T-helper 2 cell (primary cell): ENCODE measurements at regions not wholly inside any gene's neighbourhood (a gene's known extent, or its start where the extent isn't known, plus 50 kb on each side); places are given as distances from the start of the nearest gene placed in this dataset.

Experiments
- DNase-seq, 5 experiments: peaks; one replicate each; pipeline versions ENCODE4 v3.0.0 to v3.0.0-alpha.2; 2012 to 2022

DNA sequence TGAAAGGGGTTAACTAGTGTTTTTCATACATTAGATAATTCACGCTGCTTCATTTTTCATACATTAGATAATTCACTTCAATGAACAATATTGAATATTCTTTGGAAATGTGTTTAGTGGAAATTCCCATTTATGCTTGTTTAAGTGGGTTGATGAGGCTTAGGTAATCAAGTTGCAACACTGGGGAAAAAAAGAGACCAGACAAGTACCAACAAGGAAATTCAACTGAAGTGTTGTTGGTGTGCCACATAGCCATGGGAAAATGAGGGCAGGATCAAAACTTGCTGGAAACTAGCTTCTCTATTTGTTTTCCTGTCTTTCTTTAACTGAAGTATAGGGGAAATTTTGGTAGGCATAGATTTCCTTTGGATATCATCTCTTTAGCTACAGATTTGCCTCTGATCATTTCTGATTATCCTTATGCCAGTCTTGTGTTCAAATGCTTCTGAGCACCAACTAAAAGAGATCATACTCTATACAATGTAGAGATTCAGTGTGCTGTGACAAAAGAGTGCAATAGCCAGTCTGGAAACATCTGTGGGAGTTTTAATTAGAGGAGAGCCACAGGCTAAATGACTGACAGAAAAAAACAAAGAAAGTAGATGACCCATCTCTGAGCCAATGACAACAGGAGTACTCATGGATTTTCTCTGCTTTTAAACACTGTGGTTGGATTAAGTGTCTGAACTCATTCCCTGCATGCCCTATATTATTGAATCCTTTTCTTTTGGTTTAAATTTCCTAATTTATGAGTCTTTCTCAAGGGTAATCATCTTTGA lies 67.6 kb upstream of the CTSC start:
- DNase-seq = no peak

DNA sequence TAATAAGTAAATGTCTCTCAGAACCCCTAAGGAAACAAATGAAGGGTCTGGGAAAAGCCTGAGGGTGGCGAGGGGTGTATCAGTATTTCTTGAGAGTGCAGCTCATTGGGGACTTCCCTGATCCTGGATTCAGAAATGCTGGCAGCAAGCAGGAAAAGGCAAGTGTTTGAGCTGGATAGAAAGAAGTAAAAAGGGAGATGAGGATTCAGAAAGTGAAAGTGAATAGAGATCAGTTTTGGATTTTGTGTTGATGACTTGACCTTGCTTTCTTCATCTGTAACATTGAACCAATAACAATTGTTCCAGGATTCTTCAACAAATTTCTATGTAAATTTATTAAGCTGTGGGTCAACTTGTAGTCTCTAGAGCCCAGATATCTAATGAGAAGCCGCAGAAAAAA lies 66.9 kb upstream of the CTSC start:
- DNase-seq = no peak

DNA sequence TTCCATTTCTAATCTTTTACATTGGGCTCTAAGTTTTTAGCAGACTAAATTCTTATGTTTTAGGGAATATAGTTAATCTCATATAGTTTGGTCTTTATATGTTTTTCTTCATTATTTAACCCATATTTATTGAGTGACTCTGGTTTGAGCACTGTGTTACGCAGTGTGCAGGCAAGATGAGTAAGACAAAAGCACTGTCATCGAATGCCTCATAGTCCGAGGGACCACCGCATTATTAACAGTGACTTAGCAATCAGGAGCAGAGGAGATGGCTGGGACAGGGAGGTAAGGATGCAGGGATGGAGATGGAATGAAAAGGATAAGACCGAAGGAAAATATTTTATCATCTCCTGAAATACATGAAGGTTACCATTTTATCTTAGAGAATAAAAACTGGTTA lies 65.2 kb upstream of the CTSC start:
- no peak for DNase-seq

DNA sequence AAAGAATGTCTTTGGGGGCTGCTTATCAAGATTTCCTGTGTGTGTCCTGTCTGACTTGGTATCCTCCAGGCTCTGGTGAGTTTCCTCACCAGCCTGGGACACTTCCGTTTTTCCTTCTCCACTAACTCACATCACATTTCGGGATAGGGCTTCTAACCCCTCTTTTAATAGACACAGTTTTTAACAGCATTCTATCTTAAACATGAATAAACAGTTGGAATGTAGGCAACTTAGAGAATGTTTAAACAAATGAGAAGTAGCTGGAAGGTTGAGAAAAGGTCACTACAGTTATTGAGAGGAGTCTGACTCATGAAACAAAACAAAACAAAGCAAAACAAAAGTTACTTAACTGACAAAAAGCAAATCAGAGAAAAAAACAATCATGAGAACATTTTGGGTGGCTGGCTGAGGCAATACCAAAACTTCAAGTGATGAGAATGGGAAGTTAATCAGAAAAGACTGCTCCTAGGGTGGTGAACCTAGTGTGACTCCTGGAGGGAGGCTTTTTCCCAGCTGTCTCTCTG lies 64.7 kb upstream of the CTSC start:
- DNase-seq = no peak

DNA sequence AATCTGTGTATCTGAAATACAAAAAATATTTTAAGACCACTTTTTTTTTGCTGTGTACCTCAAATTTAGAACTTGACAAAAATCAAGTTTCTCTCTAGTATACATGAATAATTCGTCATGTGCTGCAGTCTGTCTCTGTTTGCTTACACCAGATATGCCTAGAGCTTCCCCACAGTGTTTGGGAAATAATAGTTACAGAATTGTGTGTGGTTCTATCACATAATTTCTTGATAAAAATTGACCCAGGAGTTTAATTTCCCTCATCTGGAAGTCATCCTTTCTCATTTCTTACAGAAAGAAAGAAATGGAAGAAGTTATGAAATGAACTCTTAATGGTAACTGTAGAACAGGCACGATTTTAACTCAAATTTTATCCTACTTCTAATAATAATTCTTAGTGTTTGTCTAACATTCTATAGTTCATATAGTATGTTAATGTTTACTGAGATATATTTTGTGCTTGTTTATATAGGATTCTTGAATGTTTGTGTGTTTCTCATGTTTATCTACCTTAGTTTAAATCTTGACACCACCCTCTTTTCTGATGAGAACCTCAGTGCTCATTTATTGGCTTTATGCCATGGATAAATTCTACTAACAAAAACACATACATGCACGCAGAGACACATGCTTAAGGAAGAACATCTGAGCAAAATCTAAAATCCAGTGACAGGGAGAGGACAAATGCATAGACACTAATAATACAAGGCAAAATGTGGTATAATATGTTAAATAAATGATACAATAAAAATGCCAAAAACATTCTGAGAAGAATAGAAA lies 61.4 kb upstream of the CTSC start:
- DNase-seq = no peak

DNA sequence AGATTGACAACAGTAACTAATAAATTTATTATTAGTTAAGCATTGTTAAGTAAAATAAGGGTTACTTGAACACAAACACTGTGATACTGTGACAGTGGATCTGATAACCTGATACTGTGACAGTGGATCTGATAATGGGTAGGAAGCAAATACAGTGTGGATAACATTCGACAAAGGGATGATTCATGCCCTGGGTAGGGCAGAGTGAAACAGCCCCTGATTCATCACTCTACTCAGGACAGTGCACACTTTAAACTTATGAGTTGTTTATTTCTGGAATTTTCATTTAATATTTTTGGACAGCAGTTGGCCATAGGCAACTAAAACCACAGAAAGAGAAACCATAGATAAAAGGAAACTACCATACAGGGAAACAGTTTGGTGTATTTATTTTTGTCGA lies 60.8 kb upstream of the CTSC start:
- DNase-seq = no peak

DNA sequence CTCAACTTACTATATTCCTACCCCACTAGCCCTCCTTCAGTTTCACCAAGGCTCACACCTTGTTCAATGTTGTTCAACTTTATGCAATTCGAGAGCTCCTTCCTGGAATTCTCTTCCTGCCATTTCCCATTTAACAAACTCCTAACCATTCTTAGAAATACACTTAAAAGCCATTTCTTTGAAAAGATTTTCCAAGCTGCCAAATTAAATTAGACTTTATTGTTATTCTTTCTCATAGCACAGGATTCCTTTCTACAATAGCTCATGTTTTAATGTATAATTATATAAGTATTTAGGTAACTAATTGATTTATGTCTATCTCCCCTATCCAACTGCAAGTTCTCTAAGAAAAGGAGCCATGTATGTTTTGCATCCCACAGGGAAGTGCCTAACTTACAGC lies 52.7 kb upstream of the CTSC start:
- DNase-seq = no peak

DNA sequence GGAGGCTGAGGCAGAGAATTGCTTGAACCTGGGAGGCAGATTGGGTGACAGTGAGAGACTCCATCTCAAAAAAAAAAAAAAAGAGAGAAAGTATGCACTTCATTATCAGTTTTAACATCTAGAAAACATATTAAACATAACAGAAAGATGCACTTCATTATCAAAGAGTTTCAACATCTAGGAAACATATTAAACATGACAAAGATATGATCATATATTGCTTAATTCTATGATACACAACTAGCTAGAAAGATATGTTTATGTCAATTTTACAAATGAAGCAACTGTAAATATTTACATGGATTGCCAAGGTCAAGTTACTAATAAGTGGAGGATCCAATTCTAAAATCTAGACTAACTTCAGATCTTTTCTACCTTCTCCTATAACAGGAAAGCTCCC lies 50.4 kb upstream of the CTSC start:
- DNase-seq = no peak
